ENCODE measurements at regions not wholly inside any gene's neighbourhood (a gene's known extent, or its start where the extent isn't known, plus 50 kb on each side); places are given as distances from the start of the nearest gene placed in this dataset.

- TF ChIP-seq MAX (IDR thresholded peaks at IDR 0.05; ENCODE audit: insufficient read depth, insufficient read length) (no peak), CTCF (IDR thresholded peaks at IDR 0.05; ENCODE audit: extremely low read depth in 1 of 2, insufficient read depth in 1 of 2, low read depth in 1 of 2, low read length in 2 of 2) (no peak), POLR2AphosphoS5 (IDR thresholded peaks at IDR 0.05; ENCODE audit: insufficient read depth, low read depth, low read length) (no peak), POLR2A (IDR thresholded peaks at IDR 0.05; ENCODE audit: low read depth, low read length) (no peak), JUN (IDR thresholded peaks at IDR 0.05; ENCODE audit: borderline replicate concordance, insufficient read depth, insufficient read length, low read depth) (no peak)
Measured at GRCh38 chr5:2149195-2149539, 266.4 kb upstream of the IRX4 start.

All from endothelial cell of umbilical vein (primary cell).